ENCODE measurements at regions not wholly inside any gene's neighbourhood (a gene's known extent, or its start where the extent isn't known, plus 50 kb on each side); places are given as distances from the start of the nearest gene placed in this dataset.

DNA sequence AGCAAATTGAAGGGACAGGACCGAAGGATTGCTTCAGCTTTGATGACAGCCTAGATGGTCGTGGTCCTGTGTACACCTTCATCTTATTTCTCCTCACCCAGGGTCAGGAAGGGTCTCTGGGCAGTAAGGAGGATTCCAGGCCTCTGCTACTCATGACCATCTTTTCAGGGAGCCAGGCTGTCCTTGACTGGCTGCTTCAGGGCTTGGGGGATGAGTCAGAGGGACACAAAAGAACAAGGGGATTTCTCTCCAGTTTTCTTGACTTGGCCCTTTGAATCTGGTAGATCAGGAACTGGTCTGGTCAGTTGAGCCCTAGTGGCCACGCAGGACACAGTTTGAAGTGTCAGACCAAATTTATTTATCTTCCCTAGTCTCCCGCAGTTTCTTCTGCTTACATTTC, 402.1 kb upstream of the CHD6 start:
- Mint-ChIP-seq H3K36me3 (no peaks in the 10 kb centered on the region), H3K27me3 (ENCODE audit: low read depth in 2 of 2) (peaks cover 0 to 4% of the 10 kb centered on the region in 2 donors), H3K9me3 (peaks cover 4 to 8% of the 10 kb centered on the region in 2 donors), H3K4me3 (no peak overlapping the region), H3K27ac (no peak overlapping the region), H3K4me1 (no peaks in the 10 kb centered on the region)
- H3K4me3 ChIP-seq (ENCODE audit: low read length), result no peak overlapping the region
- TF ChIP-seq, protein P1, sequence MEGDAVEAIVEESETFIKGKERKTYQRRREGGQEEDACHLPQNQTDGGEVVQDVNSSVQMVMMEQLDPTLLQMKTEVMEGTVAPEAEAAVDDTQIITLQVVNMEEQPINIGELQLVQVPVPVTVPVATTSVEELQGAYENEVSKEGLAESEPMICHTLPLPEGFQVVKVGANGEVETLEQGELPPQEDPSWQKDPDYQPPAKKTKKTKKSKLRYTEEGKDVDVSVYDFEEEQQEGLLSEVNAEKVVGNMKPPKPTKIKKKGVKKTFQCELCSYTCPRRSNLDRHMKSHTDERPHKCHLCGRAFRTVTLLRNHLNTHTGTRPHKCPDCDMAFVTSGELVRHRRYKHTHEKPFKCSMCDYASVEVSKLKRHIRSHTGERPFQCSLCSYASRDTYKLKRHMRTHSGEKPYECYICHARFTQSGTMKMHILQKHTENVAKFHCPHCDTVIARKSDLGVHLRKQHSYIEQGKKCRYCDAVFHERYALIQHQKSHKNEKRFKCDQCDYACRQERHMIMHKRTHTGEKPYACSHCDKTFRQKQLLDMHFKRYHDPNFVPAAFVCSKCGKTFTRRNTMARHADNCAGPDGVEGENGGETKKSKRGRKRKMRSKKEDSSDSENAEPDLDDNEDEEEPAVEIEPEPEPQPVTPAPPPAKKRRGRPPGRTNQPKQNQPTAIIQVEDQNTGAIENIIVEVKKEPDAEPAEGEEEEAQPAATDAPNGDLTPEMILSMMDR (IDR thresholded peaks at IDR 0.05), result no peak
- H3K4me1 ChIP-seq (ENCODE audit: control insufficient read depth, insufficient read depth, low read length), result no peaks in the 10 kb centered on the region
- H3K27ac ChIP-seq (ENCODE audit: low read length), result no peak overlapping the region
- WGBS (ENCODE audit: insufficient coverage), result 56% methylated on average over 2 of the region's 4 CpGs
- H3K9me3 ChIP-seq (ENCODE audit: control insufficient read depth, insufficient read depth, low read length), result peaks cover 4% of the 10 kb centered on the region
- ATAC-seq (no peak), DNase-seq (no peak)
- H3K27me3 ChIP-seq (ENCODE audit: control insufficient read depth, insufficient read depth, low read length), result no peaks in the 10 kb centered on the region
- intact Hi-C loops (cut with micrococcal nuclease), result no loop called here
- H3K36me3 ChIP-seq (ENCODE audit: control insufficient read depth, insufficient read depth, low read length), result no peaks in the 10 kb centered on the region

DNA sequence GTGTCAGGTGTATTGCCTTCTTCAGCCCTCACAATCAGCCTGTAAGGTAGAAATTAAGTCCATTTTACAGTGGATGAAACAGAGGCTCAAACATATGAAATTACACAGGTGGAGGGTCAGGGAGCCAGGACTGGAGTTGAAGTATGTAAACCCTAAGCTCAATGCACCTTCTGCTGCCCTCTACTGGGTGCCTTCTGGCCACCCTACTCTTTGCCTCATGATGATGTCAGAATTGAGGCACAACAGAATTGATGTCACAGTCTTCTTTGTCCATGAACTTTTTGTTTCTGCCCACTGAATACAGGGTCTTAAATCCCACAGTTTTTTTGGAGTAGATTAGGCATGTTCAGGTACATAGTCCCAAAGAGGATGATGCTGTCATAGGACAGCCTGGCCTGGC, 400.8 kb upstream of the CHD6 start:
- Mint-ChIP-seq H3K36me3 (no peaks in the 10 kb centered on the region), H3K27me3 (ENCODE audit: low read depth in 2 of 2) (peaks cover 0 to 4% of the 10 kb centered on the region in 2 donors), H3K4me1 (no peaks in the 10 kb centered on the region), H3K9me3 (peaks cover 4 to 8% of the 10 kb centered on the region in 2 donors), H3K27ac (no peak overlapping the region), H3K4me3 (no peak overlapping the region)
- no peak overlapping the region for H3K4me3 ChIP-seq (ENCODE audit: low read length)
- H3K27me3 ChIP-seq (ENCODE audit: control insufficient read depth, insufficient read depth, low read length), result no peaks in the 10 kb centered on the region
- H3K4me1 ChIP-seq (ENCODE audit: control insufficient read depth, insufficient read depth, low read length), result no peaks in the 10 kb centered on the region
- H3K27ac ChIP-seq (ENCODE audit: low read length), result no peak overlapping the region
- H3K36me3 ChIP-seq (ENCODE audit: control insufficient read depth, insufficient read depth, low read length), result no peaks in the 10 kb centered on the region
- intact Hi-C loops (cut with micrococcal nuclease), result no loop called here
- TF ChIP-seq, protein P1 (IDR thresholded peaks at IDR 0.05), result no peak
- no peak for DNase-seq
- ATAC-seq, result no peak
- H3K9me3 ChIP-seq (ENCODE audit: control insufficient read depth, insufficient read depth, low read length), result peaks cover 4% of the 10 kb centered on the region

DNA sequence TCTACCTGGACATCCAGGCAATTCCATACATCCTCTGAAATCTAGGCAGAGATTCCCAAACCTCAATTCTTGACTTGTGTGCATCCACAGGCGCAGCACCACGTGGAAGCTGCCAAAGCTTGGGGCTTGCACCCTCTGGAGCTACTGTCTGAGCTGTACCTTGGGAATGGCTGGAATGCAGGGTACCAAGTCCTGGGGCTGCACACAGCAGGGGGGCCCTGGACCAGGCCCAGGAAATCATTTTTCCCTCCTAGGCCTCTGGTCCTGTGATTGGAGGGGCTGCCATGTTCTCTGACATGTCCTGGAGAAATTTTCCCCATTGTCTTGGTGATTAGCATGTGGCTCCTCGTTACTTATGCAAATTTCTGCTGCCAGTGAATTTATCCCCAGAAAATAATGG, 391.9 kb upstream of the CHD6 start:
- no peaks in the 10 kb centered on the region for H3K9me3 ChIP-seq (ENCODE audit: control insufficient read depth, insufficient read depth, low read length)
- intact Hi-C loops (cut with micrococcal nuclease), result no loop called here
- no peaks in the 10 kb centered on the region for H3K4me1 Mint-ChIP-seq
- ATAC-seq, result no peak
- no peak overlapping the region for H3K4me3 Mint-ChIP-seq
- peaks cover 2 to 5% of the 10 kb centered on the region in 2 donors for H3K9me3 Mint-ChIP-seq
- H3K27me3 ChIP-seq (ENCODE audit: control insufficient read depth, insufficient read depth, low read length), result no peaks in the 10 kb centered on the region
- no peak overlapping the region for H3K27ac Mint-ChIP-seq
- no peaks in the 10 kb centered on the region for H3K27me3 Mint-ChIP-seq (ENCODE audit: low read depth in 2 of 2)
- TF ChIP-seq, protein P1 (IDR thresholded peaks at IDR 0.05), result no peak
- H3K27ac ChIP-seq (ENCODE audit: low read length), result no peak overlapping the region
- H3K4me3 ChIP-seq (ENCODE audit: low read length), result no peak overlapping the region
- WGBS (ENCODE audit: insufficient coverage), result 51% methylated on average over 3 of the region's 3 CpGs
- no peaks in the 10 kb centered on the region for H3K36me3 ChIP-seq (ENCODE audit: control insufficient read depth, insufficient read depth, low read length)
- DNase-seq, result no peak
- no peaks in the 10 kb centered on the region for H3K36me3 Mint-ChIP-seq
- no peaks in the 10 kb centered on the region for H3K4me1 ChIP-seq (ENCODE audit: control insufficient read depth, insufficient read depth, low read length)

DNA sequence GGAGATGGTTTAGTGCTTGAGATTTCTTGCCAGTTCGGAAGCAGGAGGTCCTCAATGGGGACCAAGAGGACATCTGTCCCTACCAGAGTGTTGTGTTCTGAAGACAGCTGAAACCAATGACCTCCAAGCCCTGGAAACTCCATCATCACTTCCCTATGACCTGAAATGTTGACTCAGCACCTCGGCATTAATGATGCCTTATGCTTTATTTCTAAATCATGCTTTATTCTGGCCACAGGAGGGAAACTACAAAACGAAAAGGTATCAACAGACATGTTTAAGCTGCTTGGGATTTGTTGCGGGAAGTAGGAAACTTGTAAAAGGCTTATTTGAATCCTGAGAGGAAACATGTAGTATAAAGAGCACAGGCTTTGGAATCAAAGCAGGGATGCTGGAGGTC, 389.1 kb upstream of the CHD6 start:
- no peak for ATAC-seq
- 71% methylated on average over 4 of the region's 4 CpGs for WGBS (ENCODE audit: insufficient coverage)
- H3K27ac ChIP-seq (ENCODE audit: low read length), result no peak overlapping the region
- no peak overlapping the region for H3K4me3 ChIP-seq (ENCODE audit: low read length)
- H3K27me3 Mint-ChIP-seq (ENCODE audit: low read depth in 2 of 2), result no peaks in the 10 kb centered on the region
- H3K36me3 ChIP-seq (ENCODE audit: control insufficient read depth, insufficient read depth, low read length), result no peaks in the 10 kb centered on the region
- H3K36me3 Mint-ChIP-seq, result no peaks in the 10 kb centered on the region
- intact Hi-C loops (cut with micrococcal nuclease), result no loop called here
- H3K4me1 Mint-ChIP-seq, result no peaks in the 10 kb centered on the region
- peaks cover 2 to 5% of the 10 kb centered on the region in 2 donors for H3K9me3 Mint-ChIP-seq
- H3K9me3 ChIP-seq (ENCODE audit: control insufficient read depth, insufficient read depth, low read length), result no peaks in the 10 kb centered on the region
- no peaks in the 10 kb centered on the region for H3K27me3 ChIP-seq (ENCODE audit: control insufficient read depth, insufficient read depth, low read length)
- no peak overlapping the region for H3K4me3 Mint-ChIP-seq
- TF ChIP-seq, protein P1 (IDR thresholded peaks at IDR 0.05), result no peak
- H3K27ac Mint-ChIP-seq, result no peak overlapping the region
- no peaks in the 10 kb centered on the region for H3K4me1 ChIP-seq (ENCODE audit: control insufficient read depth, insufficient read depth, low read length)
- no peak for DNase-seq

All from natural killer cell (primary cell).